ENCODE measurements at regions not wholly inside any gene's neighbourhood (a gene's known extent, or its start where the extent isn't known, plus 50 kb on each side); places are given as distances from the start of the nearest gene placed in this dataset.

- no peak for DNase-seq (ENCODE audit: extremely low spot score)
- Histone ChIP-seq H3K4me3 (ENCODE audit: low read depth, low read length) (no peak overlapping the region), H3K27ac (ENCODE audit: low read depth) (no peak overlapping the region), H3K36me3 (ENCODE audit: insufficient read depth) (no peaks in the 10 kb centered on the region), H3K4me1 (ENCODE audit: insufficient read depth) (no peaks in the 10 kb centered on the region)
- 56% methylated on average over 2 of the region's 2 CpGs for WGBS
Observed at GRCh38 chr1:214199585-214199984, 81.4 kb upstream of the SMYD2 start.

- 71% methylated on average over 3 of the region's 3 CpGs for WGBS
- H3K27ac ChIP-seq (ENCODE audit: low read depth), result no peak overlapping the region
- no peak overlapping the region for H3K4me3 ChIP-seq (ENCODE audit: low read depth, low read length)
- no peaks in the 10 kb centered on the region for H3K4me1 ChIP-seq (ENCODE audit: insufficient read depth)
- no peak for DNase-seq (ENCODE audit: extremely low spot score)
- no peaks in the 10 kb centered on the region for H3K36me3 ChIP-seq (ENCODE audit: insufficient read depth)
Observed at GRCh38 chr1:214202992-214203391, 78.0 kb upstream of the SMYD2 start.

GRCh38 chr1:214205053-214205452 lies 75.9 kb upstream of the SMYD2 start:
- no peak overlapping the region for H3K4me3 ChIP-seq (ENCODE audit: low read depth, low read length)
- H3K27ac ChIP-seq (ENCODE audit: low read depth), result no peak overlapping the region
- H3K36me3 ChIP-seq (ENCODE audit: insufficient read depth), result no peaks in the 10 kb centered on the region
- no peak for DNase-seq (ENCODE audit: extremely low spot score)
- WGBS, result 53% methylated on average over 8 of the region's 8 CpGs
- no peaks in the 10 kb centered on the region for H3K4me1 ChIP-seq (ENCODE audit: insufficient read depth)

GRCh38 chr1:214208460-214208859 lies 72.5 kb upstream of the SMYD2 start:
- WGBS, result 79% methylated on average over 14 of the region's 14 CpGs
- DNase-seq (ENCODE audit: extremely low spot score), result no peak
- H3K4me1 ChIP-seq (ENCODE audit: insufficient read depth), result no peaks in the 10 kb centered on the region
- no peak overlapping the region for H3K4me3 ChIP-seq (ENCODE audit: low read depth, low read length)
- H3K36me3 ChIP-seq (ENCODE audit: insufficient read depth), result no peaks in the 10 kb centered on the region
- H3K27ac ChIP-seq (ENCODE audit: low read depth), result no peak overlapping the region

DNA sequence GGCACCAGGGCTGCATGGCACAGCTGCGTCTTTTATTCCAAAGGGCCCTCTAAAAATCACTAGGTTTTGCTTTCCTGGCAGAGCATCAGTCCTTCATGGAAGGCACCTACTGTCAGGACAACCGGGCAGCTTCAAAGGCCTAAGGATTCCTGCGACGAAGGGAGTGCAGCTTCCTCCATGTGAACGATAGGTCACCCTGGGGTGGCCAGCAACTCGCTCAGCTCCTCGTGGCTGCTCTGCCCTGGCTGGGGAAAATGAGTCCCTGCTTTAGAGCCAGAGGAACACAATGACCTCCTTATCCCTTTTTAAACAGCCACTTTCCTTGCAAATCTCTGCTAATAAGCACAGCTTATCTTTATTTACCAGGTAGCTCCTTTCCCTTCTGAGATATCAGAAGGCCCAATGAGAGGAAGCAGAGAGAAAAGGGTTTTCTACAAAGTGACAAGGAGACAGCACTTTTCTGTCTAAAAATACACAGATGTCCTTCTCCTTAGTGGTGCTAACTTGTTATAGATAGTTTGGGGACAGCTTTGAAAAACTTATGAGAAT lies 71.6 kb upstream of the SMYD2 start:
- no peak overlapping the region for H3K27ac ChIP-seq (ENCODE audit: low read depth)
- 79% methylated on average over 7 of the region's 7 CpGs for WGBS
- no peaks in the 10 kb centered on the region for H3K36me3 ChIP-seq (ENCODE audit: insufficient read depth)
- no peak overlapping the region for H3K4me3 ChIP-seq (ENCODE audit: low read depth, low read length)
- DNase-seq (ENCODE audit: extremely low spot score), result no peak
- no peaks in the 10 kb centered on the region for H3K4me1 ChIP-seq (ENCODE audit: insufficient read depth)

GRCh38 chr1:214213136-214213535 lies 67.8 kb upstream of the SMYD2 start:
- H3K4me1 ChIP-seq (ENCODE audit: insufficient read depth), result peaks cover 2% of the 10 kb centered on the region
- 70% methylated on average over 4 of the region's 4 CpGs for WGBS
- no peak for DNase-seq (ENCODE audit: extremely low spot score)
- no peak overlapping the region for H3K4me3 ChIP-seq (ENCODE audit: low read depth, low read length)
- H3K36me3 ChIP-seq (ENCODE audit: insufficient read depth), result no peaks in the 10 kb centered on the region
- no peak overlapping the region for H3K27ac ChIP-seq (ENCODE audit: low read depth)

GRCh38 chr1:214214851-214215250 lies 66.1 kb upstream of the SMYD2 start:
- no peak for DNase-seq (ENCODE audit: extremely low spot score)
- Histone ChIP-seq H3K4me3 (ENCODE audit: low read depth, low read length) (no peak overlapping the region), H3K27ac (ENCODE audit: low read depth) (no peak overlapping the region), H3K36me3 (ENCODE audit: insufficient read depth) (no peaks in the 10 kb centered on the region), H3K4me1 (ENCODE audit: insufficient read depth) (peaks cover 2% of the 10 kb centered on the region)
- 70% methylated on average over 1 of the region's 1 CpG for WGBS

DNA sequence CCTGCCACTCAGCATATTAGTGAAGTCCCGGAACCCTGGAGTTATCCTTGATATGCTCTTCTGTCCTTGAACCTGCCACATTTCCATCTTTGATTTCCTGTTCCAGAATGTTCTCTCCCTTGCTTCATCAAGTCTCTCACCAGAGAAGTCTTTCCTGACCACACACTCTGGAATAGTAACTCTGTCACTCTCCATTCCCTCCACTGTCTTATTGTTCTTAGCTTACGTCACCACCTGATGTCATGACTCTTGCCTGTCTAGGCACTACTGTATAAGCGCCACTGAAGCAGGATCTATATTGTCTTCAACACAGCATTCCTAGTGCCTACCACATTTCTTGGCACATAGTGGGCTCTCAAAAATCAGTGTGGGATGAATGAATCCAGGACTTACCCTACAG lies 65.4 kb upstream of the SMYD2 start:
- Histone ChIP-seq H3K36me3 (ENCODE audit: insufficient read depth) (no peaks in the 10 kb centered on the region), H3K4me3 (ENCODE audit: low read depth, low read length) (no peak overlapping the region), H3K4me1 (ENCODE audit: insufficient read depth) (peaks cover 2% of the 10 kb centered on the region), H3K27ac (ENCODE audit: low read depth) (no peak overlapping the region)
- 94% methylated on average over 3 of the region's 3 CpGs for WGBS
- no peak for DNase-seq (ENCODE audit: extremely low spot score)

GRCh38 chr1:214216021-214216420 lies 64.9 kb upstream of the SMYD2 start:
- H3K4me3 ChIP-seq (ENCODE audit: low read depth, low read length), result no peak overlapping the region
- no peaks in the 10 kb centered on the region for H3K36me3 ChIP-seq (ENCODE audit: insufficient read depth)
- no peak overlapping the region for H3K27ac ChIP-seq (ENCODE audit: low read depth)
- WGBS, result 88% methylated on average over 1 of the region's 1 CpG
- H3K4me1 ChIP-seq (ENCODE audit: insufficient read depth), result peaks cover 2% of the 10 kb centered on the region
- DNase-seq (ENCODE audit: extremely low spot score), result no peak

GRCh38 chr1:214216779-214217178 lies 64.2 kb upstream of the SMYD2 start:
- H3K4me1 ChIP-seq (ENCODE audit: insufficient read depth), result peaks cover 2% of the 10 kb centered on the region
- no peak for DNase-seq (ENCODE audit: extremely low spot score)
- no peak overlapping the region for H3K4me3 ChIP-seq (ENCODE audit: low read depth, low read length)
- no peak overlapping the region for H3K27ac ChIP-seq (ENCODE audit: low read depth)
- H3K36me3 ChIP-seq (ENCODE audit: insufficient read depth), result no peaks in the 10 kb centered on the region

DNA sequence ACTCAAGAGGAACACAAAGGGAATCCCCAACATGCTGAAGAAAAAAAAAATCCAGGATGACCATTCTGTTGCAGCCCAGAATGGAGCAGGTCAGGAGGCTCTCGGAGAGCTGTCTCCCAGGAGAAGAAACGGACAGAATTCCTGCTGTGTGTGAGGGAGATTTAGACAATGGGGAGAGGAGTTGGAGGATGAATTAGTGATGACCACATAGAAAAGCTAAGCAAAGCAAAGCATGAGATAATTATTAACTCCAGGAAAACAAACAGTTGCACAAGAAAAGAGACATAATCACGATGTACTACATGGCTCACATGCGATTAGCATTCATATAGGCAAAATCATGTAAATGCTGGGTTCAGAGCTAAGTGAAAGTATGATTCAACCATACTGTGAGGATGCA lies 61.1 kb upstream of the SMYD2 start:
- DNase-seq (ENCODE audit: extremely low spot score), result no peak
- H3K4me3 ChIP-seq (ENCODE audit: low read depth, low read length), result no peak overlapping the region
- H3K36me3 ChIP-seq (ENCODE audit: insufficient read depth), result no peaks in the 10 kb centered on the region
- WGBS, result 70% methylated on average over 4 of the region's 4 CpGs
- peaks cover 2% of the 10 kb centered on the region for H3K4me1 ChIP-seq (ENCODE audit: insufficient read depth)
- H3K27ac ChIP-seq (ENCODE audit: low read depth), result no peak overlapping the region

- H3K36me3 ChIP-seq (ENCODE audit: insufficient read depth), result no peaks in the 10 kb centered on the region
- 85% methylated on average over 5 of the region's 5 CpGs for WGBS
- H3K4me1 ChIP-seq (ENCODE audit: insufficient read depth), result no peaks in the 10 kb centered on the region
- no peak overlapping the region for H3K4me3 ChIP-seq (ENCODE audit: low read depth, low read length)
- no peak for DNase-seq (ENCODE audit: extremely low spot score)
- H3K27ac ChIP-seq (ENCODE audit: low read depth), result no peak overlapping the region
Observed at GRCh38 chr1:214220891-214221290, 60.1 kb upstream of the SMYD2 start.

- Histone ChIP-seq H3K27ac (ENCODE audit: low read depth) (no peak overlapping the region), H3K4me3 (ENCODE audit: low read depth, low read length) (peak overlapping the region; percentile 12), H3K4me1 (ENCODE audit: insufficient read depth) (no peaks in the 10 kb centered on the region), H3K36me3 (ENCODE audit: insufficient read depth) (no peaks in the 10 kb centered on the region)
- WGBS, result 9% methylated on average over 24 of the region's 24 CpGs
- DNase-seq (ENCODE audit: extremely low spot score), result no peak
Observed at GRCh38 chr1:214224611-214225354, 56.2 kb upstream of the SMYD2 start.

GRCh38 chr1:214228976-214229375 lies 52.0 kb upstream of the SMYD2 start:
- Histone ChIP-seq H3K36me3 (ENCODE audit: insufficient read depth) (no peaks in the 10 kb centered on the region), H3K4me1 (ENCODE audit: insufficient read depth) (no peaks in the 10 kb centered on the region), H3K4me3 (ENCODE audit: low read depth, low read length) (no peak overlapping the region), H3K27ac (ENCODE audit: low read depth) (no peak overlapping the region)
- DNase-seq (ENCODE audit: extremely low spot score), result no peak
- WGBS, result 85% methylated on average over 3 of the region's 3 CpGs

All from urinary bladder (tissue), 3 donors.